H9 (cell line): ENCODE measurements at regions not wholly inside any gene's neighbourhood (a gene's known extent, or its start where the extent isn't known, plus 50 kb on each side); places are given as distances from the start of the nearest gene placed in this dataset.

Experiments used
- DNase-seq: peaks from one replicate; pipeline ENCODE4 v3.0.0-alpha.2; 2017
- H2AFZ ChIP-seq: one replicate; pipeline ENCODE4 v1.6.1; 2013; ENCODE audit warnings: mild to moderate bottlenecking, low read length, control low read depth, moderate library complexity
- H2AK5ac ChIP-seq: 2 replicates; pipeline ENCODE4 v1.6.1; 2013; ENCODE audit warnings: low read length, control low read depth, mixed read lengths; ENCODE audit not compliant: insufficient read length
- H2BK120ac ChIP-seq: one replicate; pipeline ENCODE4 v1.6.1; 2013; ENCODE audit warnings: low read depth, mild to moderate bottlenecking, low read length, control low read depth, inconsistent platforms; ENCODE audit not compliant: poor library complexity, severe bottlenecking
- H2BK12ac ChIP-seq: 2 replicates; pipeline ENCODE4 v1.6.1; 2013; ENCODE audit warnings: low read length, control low read depth, mixed read lengths, low read depth; ENCODE audit not compliant: insufficient read length
- H2BK15ac ChIP-seq: 2 replicates; pipeline ENCODE4 v1.6.1; 2013; ENCODE audit warnings: low read depth, low read length, control low read depth
- H2BK20ac ChIP-seq: one replicate; pipeline ENCODE4 v1.6.1; 2013; ENCODE audit warnings: low read depth, mild to moderate bottlenecking, low read length, control low read depth, inconsistent platforms; ENCODE audit not compliant: poor library complexity, severe bottlenecking
- H2BK5ac ChIP-seq: 2 replicates; pipeline ENCODE4 v1.6.1; 2013; ENCODE audit warnings: low read length, control low read depth, mixed read lengths; ENCODE audit not compliant: insufficient read length
- H3K14ac ChIP-seq: 2 replicates; pipeline ENCODE4 v1.6.1; 2013; ENCODE audit warnings: low read length, control low read depth; ENCODE audit not compliant: insufficient read depth
- H3K18ac ChIP-seq: 2 replicates; pipeline ENCODE4 v1.6.1; 2013; ENCODE audit warnings: low read depth, mild to moderate bottlenecking, mixed read lengths, low read length, control low read depth; ENCODE audit not compliant: insufficient read length
- H3K23ac ChIP-seq: 2 replicates; pipeline ENCODE4 v1.6.1; 2013; ENCODE audit warnings: low read length, control low read depth, mixed read lengths, low read depth; ENCODE audit not compliant: insufficient read length
- H3K23me2 ChIP-seq: 2 replicates; pipeline ENCODE4 v1.6.1; 2013; ENCODE audit warnings: low read depth, mild to moderate bottlenecking, mixed read lengths, low read length, control low read depth; ENCODE audit not compliant: insufficient read length, poor library complexity, severe bottlenecking
- H3K27ac ChIP-seq: 2 replicates; pipeline ENCODE4 v1.5.1; 2013; ENCODE audit warnings: low read length, control low read depth, mixed read lengths, low read depth; ENCODE audit not compliant: insufficient read length
- H3K27me3 ChIP-seq: 2 replicates; pipeline ENCODE4 v1.6.1; 2013; ENCODE audit warnings: low read length, control low read depth, inconsistent platforms; ENCODE audit not compliant: insufficient read depth
- H3K4ac ChIP-seq: 2 replicates; pipeline ENCODE4 v1.6.1; 2013; ENCODE audit warnings: low read depth, mild to moderate bottlenecking, control low read depth, inconsistent platforms, low read length, moderate library complexity
- H3K4me1 ChIP-seq: 2 replicates; pipeline ENCODE4 v1.6.1; 2013; ENCODE audit warnings: low read length, control low read depth, inconsistent platforms; ENCODE audit not compliant: insufficient read depth
- H3K4me2 ChIP-seq: 2 replicates; pipeline ENCODE4 v1.6.1; 2013; ENCODE audit warnings: low read length, control low read depth, mixed read lengths; ENCODE audit not compliant: insufficient read length, insufficient read depth
- H3K56ac ChIP-seq: 2 replicates; pipeline ENCODE4 v1.6.1; 2013; ENCODE audit warnings: low read depth, mild to moderate bottlenecking, mixed read lengths, low read length, control low read depth; ENCODE audit not compliant: insufficient read length
- H3K79me1 ChIP-seq: 2 replicates; pipeline ENCODE4 v1.6.1; 2013; ENCODE audit warnings: low read depth, mild to moderate bottlenecking, moderate library complexity, low read length, control low read depth, inconsistent platforms; ENCODE audit not compliant: insufficient read depth, poor library complexity, severe bottlenecking
- H3K79me2 ChIP-seq: 2 replicates; pipeline ENCODE4 v1.6.1; 2013; ENCODE audit warnings: low read length, control low read depth, inconsistent platforms; ENCODE audit not compliant: insufficient read depth
- H3K9ac ChIP-seq: 2 replicates; pipeline ENCODE4 v1.6.1; 2013; ENCODE audit warnings: low read length, control low read depth, mixed read lengths; ENCODE audit not compliant: insufficient read length; ENCODE audit errors: extremely low read depth
- H3K9me3 ChIP-seq: one replicate; pipeline ENCODE4 v1.6.1; 2013; ENCODE audit warnings: low read depth, low read length, inconsistent platforms; ENCODE audit not compliant: control insufficient read depth
- H3T11ph ChIP-seq: one replicate; pipeline ENCODE4 v1.6.1; 2013; ENCODE audit warnings: mild to moderate bottlenecking, low read length, control low read depth, inconsistent platforms
- H4K20me1 ChIP-seq: one replicate; pipeline ENCODE4 v1.6.1; 2013; ENCODE audit not compliant: control insufficient read depth, insufficient read length, insufficient read depth
- H4K5ac ChIP-seq: 2 replicates; pipeline ENCODE4 v1.6.1; 2013; ENCODE audit warnings: low read depth, mild to moderate bottlenecking, mixed read lengths, low read length, control low read depth; ENCODE audit not compliant: insufficient read length
- H4K8ac ChIP-seq: replicated peaks from 2 replicates; pipeline ENCODE4 v1.6.1; 2013; ENCODE audit warnings: low read length, control low read depth, mixed read lengths, low read depth; ENCODE audit not compliant: insufficient read length
- H4K91ac ChIP-seq: 2 replicates; pipeline ENCODE4 v1.6.1; 2013; ENCODE audit warnings: low read depth, mild to moderate bottlenecking, moderate library complexity, mixed read lengths, low read length, control low read depth; ENCODE audit not compliant: insufficient read length
- H3K27ac Mint-ChIP-seq, 3 experiments: 2 replicates in 2 of 3; 3 replicates in 1 of 3; pipeline ENCODE4 v1.8.0; 2020 to 2021; ENCODE audit warnings: mixed read lengths in 3 of 3, mild to moderate bottlenecking in 1 of 3, moderate library complexity in 1 of 3
- H3K27me3 Mint-ChIP-seq: 2 replicates; pipeline ENCODE4 v1.8.0; 2021; ENCODE audit warnings: low read depth, mild to moderate bottlenecking, moderate library complexity, mixed read lengths
- H3K36me3 Mint-ChIP-seq, 3 experiments: 2 replicates in 2 of 3; 3 replicates in 1 of 3; pipeline ENCODE4 v1.8.0; 2020 to 2021; ENCODE audit warnings: low read depth in 3 of 3, mixed read lengths in 3 of 3; ENCODE audit not compliant: insufficient read depth in 1 of 3
- H3K4me1 Mint-ChIP-seq, 2 experiments: 2 replicates each; pipeline ENCODE4 v1.8.0; 2020; ENCODE audit warnings: mixed read lengths in 2 of 2
- H3K4me3 Mint-ChIP-seq, 2 experiments: 2 replicates in 1 of 2; 3 replicates in 1 of 2; pipeline ENCODE4 v1.8.0; 2020 to 2021; ENCODE audit warnings: mild to moderate bottlenecking in 2 of 2, mixed read lengths in 2 of 2, moderate library complexity in 1 of 2
- H3K9me3 Mint-ChIP-seq, 2 experiments: 2 replicates in 1 of 2; 3 replicates in 1 of 2; pipeline ENCODE4 v1.8.0; 2020; ENCODE audit warnings: mild to moderate bottlenecking in 2 of 2, mixed read lengths in 2 of 2, moderate library complexity in 1 of 2
- CTCF ChIP-seq: fragments of 200-600 bp; sonication (generic); conservative IDR thresholded peaks from 3 replicates; pipeline ENCODE4 v1.8.0; 2021; ENCODE audit warnings: antibody characterized with exemption, mild to moderate bottlenecking
- WGBS: extraction: QIAGEN DNeasy Blood & Tissue Kit; methylation state at CpG from one replicate; pipeline ENCODE4 v1.1.7; 2013; ENCODE audit warnings: missing lambda C conversion rate, low lambda C conversion rate, mixed read lengths; ENCODE audit not compliant: insufficient read length; ENCODE audit errors: extremely low coverage; 5-methylcytosine and 5-hydroxymethylcytosine counted together

- Mint-ChIP-seq H3K4me1 (peaks cover 14 to 15% of the 10 kb centered on the region in 2 experiments), H3K36me3 (no peaks in the 10 kb centered on the region), H3K27me3 (no peaks in the 10 kb centered on the region), H3K9me3 (no peaks in the 10 kb centered on the region), H3K27ac (no peak overlapping the region), H3K4me3 (no peak overlapping the region)
- no peaks in the 10 kb centered on the region for H3K27me3 ChIP-seq
- no peak overlapping the region for H3K18ac ChIP-seq
- no peaks in the 10 kb centered on the region for H4K20me1 ChIP-seq
- no peak overlapping the region for H3K4me2 ChIP-seq
- no peak overlapping the region for H3K14ac ChIP-seq
- no peak overlapping the region for H3K23ac ChIP-seq
- H3K79me1 ChIP-seq = no peaks in the 10 kb centered on the region
- H3K9ac ChIP-seq = no peak overlapping the region
- no peak for DNase-seq
- no peak for TF ChIP-seq CTCF
- no peak overlapping the region for H2BK120ac ChIP-seq
- no peaks in the 10 kb centered on the region for H3K79me2 ChIP-seq
- no peak overlapping the region for H3T11ph ChIP-seq
- no peaks in the 10 kb centered on the region for H3K23me2 ChIP-seq
- H2BK5ac ChIP-seq = no peak overlapping the region
- no peak overlapping the region for H2BK20ac ChIP-seq
- H3K56ac ChIP-seq = no peak overlapping the region
- no peak overlapping the region for H3K4ac ChIP-seq
- H4K91ac ChIP-seq = no peak overlapping the region
- no peaks in the 10 kb centered on the region; the same call in 1 of the 2 replicates for H3K4me1 ChIP-seq
- no peak overlapping the region for H4K5ac ChIP-seq
- H2BK12ac ChIP-seq = no peak overlapping the region
- H3K9me3 ChIP-seq = no peaks in the 10 kb centered on the region
- 100% methylated on average over 1 of the region's 5 CpGs for WGBS
- H4K8ac ChIP-seq = no peak overlapping the region
- H2BK15ac ChIP-seq = no peak overlapping the region
- H2AFZ ChIP-seq = no peak overlapping the region
- no peak overlapping the region for H3K27ac ChIP-seq
- H2AK5ac ChIP-seq = no peak overlapping the region
These were observed 184.3 kb downstream of the ZC3H11B start for GRCh38 chr1:219428651-219429050.
